Uterus (tissue), 3 donors: ENCODE measurements at regions not wholly inside any gene's neighbourhood (a gene's known extent, or its start where the extent isn't known, plus 50 kb on each side); places are given as distances from the start of the nearest gene placed in this dataset.

Experiments
- DNase-seq, 2 donors: peaks; one replicate each; pipeline ENCODE4 v3.0.0-alpha.2; 2019 to 2020
- H3K27ac ChIP-seq, 2 donors: fragments of 200-600 bp; sonication (generic); 1 replicate in 1 of 2; 2 replicates in 1 of 2; pipeline ENCODE4 v1.5.1; 2016 to 2018
- H3K27me3 ChIP-seq, 2 donors: fragments of 200-600 bp; sonication (generic); one replicate each; pipeline ENCODE4 v1.5.1; 2018 to 2019; ENCODE audit warnings: control low read depth in 1 of 2
- H3K36me3 ChIP-seq, 2 donors: fragments of 200-600 bp; sonication (generic); one replicate each; pipeline ENCODE4 v1.5.1; 2019; ENCODE audit warnings: control low read depth in 1 of 2
- H3K4me1 ChIP-seq, 2 donors: fragments of 200-600 bp; sonication (generic); one replicate each; pipeline ENCODE4 v1.5.1; 2018 to 2019; ENCODE audit warnings: control low read depth in 1 of 2
- H3K4me3 ChIP-seq, 2 donors: fragments of 200-600 bp; sonication (generic); 1 replicate in 1 of 2; 2 replicates in 1 of 2; pipeline ENCODE4 v1.5.1; 2018 to 2019; ENCODE audit warnings: mild to moderate bottlenecking in 1 of 2
- H3K9me3 ChIP-seq, 2 donors: fragments of 200-600 bp; sonication (generic); one replicate each; pipeline ENCODE4 v1.5.1; 2019; ENCODE audit warnings: control low read depth in 1 of 2
- POLR2A ChIP-seq, 2 donors: fragments of 450-650 bp; IDR thresholded peaks; one replicate each; pipeline ENCODE4 v1.6.1; 2016; ENCODE audit warnings: antibody characterized with exemption in 2 of 2, mild to moderate bottlenecking in 1 of 2, moderate library complexity in 1 of 2
- intact Hi-C: fragments of 100-400 bp; cut with DNase I; formaldehyde crosslinking; loops from one replicate; pipeline ENCODE4 v1.15.1; 2023; ENCODE audit warnings: low total_unique reads
- TF ChIP-seq, protein P1 (sequence below), 4 experiments: fragments of 200-600 bp in 2 of 4; fragments of 450-650 bp in 2 of 4; sonication (generic) in 2 of 4; IDR thresholded peaks; one replicate each; pipeline ENCODE4 v1.5.1; 2016 to 2019; ENCODE audit warnings: antibody characterized with exemption in 4 of 4, mild to moderate bottlenecking in 2 of 4, moderate library complexity in 1 of 4
- donor health status: DM: yes; HTN: yes; CAD: no.

DNA sequence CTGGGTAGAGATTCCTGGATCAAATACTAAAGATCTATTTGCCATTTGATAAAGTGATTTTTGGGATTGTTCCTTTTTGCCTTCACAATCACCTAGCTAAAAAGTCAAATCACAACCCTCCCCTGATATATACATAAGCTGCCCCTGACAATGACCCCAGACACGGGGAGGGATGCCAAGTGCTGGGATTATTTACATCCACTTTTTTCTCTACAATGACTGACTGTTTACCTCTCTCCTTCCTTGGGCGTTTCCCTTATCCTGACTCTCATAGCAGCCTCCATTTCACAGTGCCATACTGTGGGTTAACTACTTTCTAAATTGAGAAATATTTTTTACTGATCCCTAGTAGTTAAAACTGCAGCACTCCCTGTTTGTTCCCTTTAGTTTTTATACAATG lies 150.8 kb upstream of the TMEM170B start:
- no peak overlapping the region for H3K4me3 ChIP-seq
- no peak for DNase-seq
- no peaks in the 10 kb centered on the region for H3K9me3 ChIP-seq
- intact Hi-C loops, result no loop called here
- H3K36me3 ChIP-seq, result no peaks in the 10 kb centered on the region
- H3K4me1 ChIP-seq, result no peaks in the 10 kb centered on the region
- TF ChIP-seq, protein P1, sequence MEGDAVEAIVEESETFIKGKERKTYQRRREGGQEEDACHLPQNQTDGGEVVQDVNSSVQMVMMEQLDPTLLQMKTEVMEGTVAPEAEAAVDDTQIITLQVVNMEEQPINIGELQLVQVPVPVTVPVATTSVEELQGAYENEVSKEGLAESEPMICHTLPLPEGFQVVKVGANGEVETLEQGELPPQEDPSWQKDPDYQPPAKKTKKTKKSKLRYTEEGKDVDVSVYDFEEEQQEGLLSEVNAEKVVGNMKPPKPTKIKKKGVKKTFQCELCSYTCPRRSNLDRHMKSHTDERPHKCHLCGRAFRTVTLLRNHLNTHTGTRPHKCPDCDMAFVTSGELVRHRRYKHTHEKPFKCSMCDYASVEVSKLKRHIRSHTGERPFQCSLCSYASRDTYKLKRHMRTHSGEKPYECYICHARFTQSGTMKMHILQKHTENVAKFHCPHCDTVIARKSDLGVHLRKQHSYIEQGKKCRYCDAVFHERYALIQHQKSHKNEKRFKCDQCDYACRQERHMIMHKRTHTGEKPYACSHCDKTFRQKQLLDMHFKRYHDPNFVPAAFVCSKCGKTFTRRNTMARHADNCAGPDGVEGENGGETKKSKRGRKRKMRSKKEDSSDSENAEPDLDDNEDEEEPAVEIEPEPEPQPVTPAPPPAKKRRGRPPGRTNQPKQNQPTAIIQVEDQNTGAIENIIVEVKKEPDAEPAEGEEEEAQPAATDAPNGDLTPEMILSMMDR (IDR thresholded peaks at IDR 0.05), result no peak
- no peak for TF ChIP-seq POLR2A (IDR thresholded peaks at IDR 0.05)
- no peaks in the 10 kb centered on the region for H3K27me3 ChIP-seq
- peak overlapping the region in 1 of 2 donors; percentile 25 for H3K27ac ChIP-seq

DNA sequence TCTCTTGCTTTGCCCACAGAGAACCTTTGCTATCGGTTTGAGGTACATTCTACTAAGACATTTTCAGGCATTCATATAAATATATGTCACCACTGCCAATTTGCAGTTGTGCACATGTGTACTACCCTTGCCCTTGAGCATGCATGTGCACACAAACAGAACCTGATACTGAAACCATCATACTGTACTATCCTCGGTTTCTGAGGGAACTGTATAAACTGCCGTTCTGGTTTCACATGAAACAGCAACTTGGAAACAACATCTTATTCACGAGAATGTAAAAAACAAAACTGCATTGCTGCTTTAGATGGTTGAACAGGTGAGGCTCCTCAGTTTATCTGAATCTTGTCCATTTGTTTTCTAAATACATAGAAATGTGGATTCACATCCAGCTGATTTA lies 151.2 kb upstream of the TMEM170B start:
- H3K27me3 ChIP-seq, result no peaks in the 10 kb centered on the region
- no peak for TF ChIP-seq POLR2A (IDR thresholded peaks at IDR 0.05)
- TF ChIP-seq, protein P1 (IDR thresholded peaks at IDR 0.05), result no peak
- H3K4me3 ChIP-seq, result no peak overlapping the region
- no peak for DNase-seq
- H3K4me1 ChIP-seq, result no peaks in the 10 kb centered on the region
- no peaks in the 10 kb centered on the region for H3K36me3 ChIP-seq
- no peaks in the 10 kb centered on the region for H3K9me3 ChIP-seq
- peak overlapping the region in 1 of 2 donors; percentile 25 for H3K27ac ChIP-seq
- intact Hi-C loops, result no loop called here

DNA sequence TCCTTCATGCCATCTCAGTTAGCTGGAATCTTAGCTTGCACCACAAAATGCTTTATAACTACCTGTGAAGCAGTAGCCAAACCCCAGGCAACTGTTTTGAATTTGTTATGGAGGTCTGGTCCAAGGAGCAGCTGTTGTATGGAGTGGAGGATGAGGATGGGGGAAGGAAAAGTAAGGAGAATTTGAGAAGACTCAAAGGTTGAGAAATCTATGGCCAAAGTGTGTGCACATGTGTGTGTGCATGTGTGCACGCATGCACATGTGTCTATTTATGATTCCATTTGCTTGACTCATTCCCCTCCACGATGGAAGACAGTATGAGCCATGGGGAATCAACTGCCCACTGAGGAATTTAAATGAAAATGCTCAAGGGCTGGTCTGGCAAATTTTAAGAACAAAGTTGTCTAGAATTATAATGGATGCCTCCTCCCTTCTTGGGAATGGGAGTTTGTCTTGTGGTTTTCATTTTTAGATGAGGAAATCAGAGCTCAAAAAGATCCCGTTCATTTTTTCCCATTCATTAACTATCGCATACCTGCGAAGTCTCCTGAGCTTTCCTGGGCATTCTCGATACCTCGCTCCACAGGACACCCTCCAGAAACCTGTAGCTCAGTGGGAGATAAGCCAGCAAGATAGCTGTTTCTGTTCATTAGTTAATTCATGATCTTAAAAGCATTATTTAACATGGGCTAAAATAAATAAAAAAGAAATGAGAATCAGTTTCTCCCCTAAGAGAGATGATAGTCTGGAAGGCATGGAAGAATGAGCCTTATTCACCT lies 152.3 kb upstream of the NEDD9 start:
- H3K27ac ChIP-seq, result peak overlapping the region; percentile 43 to 49
- intact Hi-C loops, result no loop called here
- TF ChIP-seq, protein P1 (IDR thresholded peaks at IDR 0.05), result no peak
- TF ChIP-seq POLR2A (IDR thresholded peaks at IDR 0.05), result no peak

DNA sequence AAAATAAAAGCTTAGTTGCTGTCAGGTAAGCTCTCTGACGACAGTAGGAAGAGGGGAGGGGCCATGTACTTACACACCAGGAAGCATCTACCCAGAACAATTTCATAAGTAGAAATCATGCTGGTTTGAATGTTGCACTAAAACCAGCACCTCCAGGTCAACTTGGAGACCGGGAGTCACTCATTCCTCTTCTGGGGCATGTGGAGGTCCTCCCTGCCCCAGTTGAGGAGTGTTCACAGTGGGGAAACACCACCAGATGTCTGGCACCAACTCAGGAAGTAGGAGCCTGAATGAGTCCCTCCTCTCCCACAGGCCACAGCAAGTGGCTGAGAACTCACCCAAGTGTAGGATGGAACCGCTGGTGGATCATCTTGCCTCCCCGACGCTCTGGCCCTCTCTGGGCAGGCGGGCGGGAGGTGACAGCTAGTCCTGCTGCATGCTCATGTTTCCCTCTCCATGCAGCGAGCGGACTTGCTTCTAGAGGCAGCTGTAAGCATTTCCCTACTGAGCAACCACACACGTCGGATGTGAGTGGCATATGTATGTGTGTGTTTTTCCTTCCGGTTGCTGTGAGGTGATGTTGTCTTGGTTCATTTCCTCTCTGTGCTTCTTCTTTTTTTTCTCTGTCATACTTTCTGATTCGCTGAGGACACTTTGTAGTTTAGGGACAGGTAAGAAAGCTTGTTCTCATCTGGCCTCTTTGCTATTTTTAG lies 149.5 kb upstream of the NEDD9 start:
- intact Hi-C loops, result no loop called here
- H3K36me3 ChIP-seq, result no peaks in the 10 kb centered on the region
- no peak overlapping the region for H3K27ac ChIP-seq
- no peak overlapping the region for H3K4me3 ChIP-seq
- no peaks in the 10 kb centered on the region for H3K4me1 ChIP-seq
- no peaks in the 10 kb centered on the region for H3K27me3 ChIP-seq
- no peaks in the 10 kb centered on the region for H3K9me3 ChIP-seq
- DNase-seq, result no peak
- no peak for TF ChIP-seq POLR2A (IDR thresholded peaks at IDR 0.05)
- TF ChIP-seq, protein P1 (IDR thresholded peaks at IDR 0.05), result no peak

More for the DNA sequence above, 152.3 kb upstream of the NEDD9 start:
- no peaks in the 10 kb centered on the region for H3K9me3 ChIP-seq
- H3K4me3 ChIP-seq, result no peak overlapping the region
- no peaks in the 10 kb centered on the region for H3K36me3 ChIP-seq
- no peak for DNase-seq
- no peaks in the 10 kb centered on the region for H3K4me1 ChIP-seq
- no peaks in the 10 kb centered on the region for H3K27me3 ChIP-seq
